HEK293 (cell line): ENCODE measurements at regions not wholly inside any gene's neighbourhood (a gene's known extent, or its start where the extent isn't known, plus 50 kb on each side); places are given as distances from the start of the nearest gene placed in this dataset.

ENCODE experiments used
- CTCF ChIP-seq: fragments of 450-650 bp; formaldehyde crosslinking; IDR thresholded peaks from 2 replicates; pipeline ENCODE4 v1.5.1; 2016; ENCODE audit warnings: missing biosample characterization, missing genetic modification characterization
- GLI4 ChIP-seq: fragments of 450-650 bp; formaldehyde crosslinking; IDR thresholded peaks from 2 replicates; pipeline ENCODE4 v1.5.1; 2016; ENCODE audit warnings: missing biosample characterization, missing genetic modification characterization
- KLF16 ChIP-seq: fragments of 450-650 bp; formaldehyde crosslinking; IDR thresholded peaks from 2 replicates; pipeline ENCODE4 v1.5.1; 2017; ENCODE audit warnings: missing biosample characterization, missing genetic modification characterization
- KLF7 ChIP-seq: fragments of 450-650 bp; formaldehyde crosslinking; IDR thresholded peaks from 2 replicates; pipeline ENCODE4 v1.5.1; 2016; ENCODE audit warnings: missing biosample characterization, missing genetic modification characterization, borderline replicate concordance
- PRDM4 ChIP-seq: fragments of 450-650 bp; formaldehyde crosslinking; IDR thresholded peaks from 2 replicates; pipeline ENCODE4 v1.5.1; 2017; ENCODE audit warnings: missing biosample characterization, missing genetic modification characterization
- ZFP41 ChIP-seq: fragments of 450-650 bp; formaldehyde crosslinking; IDR thresholded peaks from 2 replicates; pipeline ENCODE4 v1.5.1; 2016; ENCODE audit warnings: missing biosample characterization, missing genetic modification characterization, borderline replicate concordance
- ZNF184 ChIP-seq: fragments of 450-650 bp; IDR thresholded peaks from 2 replicates; pipeline ENCODE4 v1.5.1; 2018; ENCODE audit warnings: missing biosample characterization, mild to moderate bottlenecking, missing genetic modification characterization
- ZNF629 ChIP-seq: fragments of 450-650 bp; formaldehyde crosslinking; IDR thresholded peaks from 2 replicates; pipeline ENCODE4 v1.5.1; 2017; ENCODE audit warnings: missing biosample characterization, missing genetic modification characterization
- ZSCAN23 ChIP-seq: fragments of 450-650 bp; formaldehyde crosslinking; IDR thresholded peaks from 2 replicates; pipeline ENCODE4 v1.5.1; 2016; ENCODE audit warnings: missing biosample characterization, missing genetic modification characterization
- TF ChIP-seq, protein P1 (sequence below): fragments of 450-650 bp; formaldehyde crosslinking; IDR thresholded peaks from 2 replicates; pipeline ENCODE4 v1.5.1; 2016; ENCODE audit warnings: missing biosample characterization, missing genetic modification characterization, low read depth

- TF ChIP-seq GLI4 (tag by site-specific recombination) (no peak), CTCF (tag by site-specific recombination) (no peak), ZNF629 (no peak), PRDM4 (tag by site-specific recombination) (no peak), KLF7 (tag by site-specific recombination) (no peak), ZNF184 (tag by site-specific recombination) (no peak), KLF16 (no peak), ZFP41 (no peak), ZSCAN23 (no peak)
- TF ChIP-seq, protein P1, sequence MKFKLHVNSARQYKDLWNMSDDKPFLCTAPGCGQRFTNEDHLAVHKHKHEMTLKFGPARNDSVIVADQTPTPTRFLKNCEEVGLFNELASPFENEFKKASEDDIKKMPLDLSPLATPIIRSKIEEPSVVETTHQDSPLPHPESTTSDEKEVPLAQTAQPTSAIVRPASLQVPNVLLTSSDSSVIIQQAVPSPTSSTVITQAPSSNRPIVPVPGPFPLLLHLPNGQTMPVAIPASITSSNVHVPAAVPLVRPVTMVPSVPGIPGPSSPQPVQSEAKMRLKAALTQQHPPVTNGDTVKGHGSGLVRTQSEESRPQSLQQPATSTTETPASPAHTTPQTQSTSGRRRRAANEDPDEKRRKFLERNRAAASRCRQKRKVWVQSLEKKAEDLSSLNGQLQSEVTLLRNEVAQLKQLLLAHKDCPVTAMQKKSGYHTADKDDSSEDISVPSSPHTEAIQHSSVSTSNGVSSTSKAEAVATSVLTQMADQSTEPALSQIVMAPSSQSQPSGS (tag by site-specific recombination): no peak
Measured at GRCh38 chr9:7979611-7980010, 180.0 kb upstream of the DMAC1 start.
